Thyroid gland (tissue), 4 donors: ENCODE measurements at regions not wholly inside any gene's neighbourhood (a gene's known extent, or its start where the extent isn't known, plus 50 kb on each side); places are given as distances from the start of the nearest gene placed in this dataset.

Source experiments
- DNase-seq, 2 donors: peaks; one replicate each; pipeline ENCODE4 v3.0.0-alpha.2; 2019
- H3K27ac ChIP-seq, 3 donors: fragments of 200-600 bp; sonication (generic); 1 replicate in 2 of 3; 2 replicates in 1 of 3; pipeline ENCODE4 v1.5.1; 2016 to 2019; ENCODE audit warnings: mild to moderate bottlenecking in 1 of 3, moderate library complexity in 1 of 3
- H3K27me3 ChIP-seq: fragments of 200-600 bp; sonication (generic); one replicate; pipeline ENCODE4 v1.5.1; 2019
- H3K36me3 ChIP-seq, 2 donors: fragments of 200-600 bp; sonication (generic); one replicate each; pipeline ENCODE4 v1.5.1; 2016 to 2019
- H3K4me1 ChIP-seq, 2 donors: fragments of 200-600 bp; sonication (generic); one replicate each; pipeline ENCODE4 v1.5.1; 2017 to 2019
- H3K4me3 ChIP-seq, 3 donors: fragments of 200-600 bp; sonication (generic); replicated peaks in 1 of 3; 1 replicate in 2 of 3; 2 replicates in 1 of 3; pipeline ENCODE4 v1.5.1; 2016; ENCODE audit warnings: mild to moderate bottlenecking in 1 of 3
- H3K9me3 ChIP-seq: fragments of 200-600 bp; sonication (generic); one replicate; pipeline ENCODE4 v1.5.1; 2017
- POLR2A ChIP-seq, 2 donors: fragments of 450-650 bp; IDR thresholded peaks; one replicate each; pipeline ENCODE4 v1.6.1; 2017; ENCODE audit warnings: antibody characterized with exemption in 2 of 2, mild to moderate bottlenecking in 2 of 2, moderate library complexity in 1 of 2
- WGBS, 2 donors: methylation state at CpG; one replicate each; pipeline ENCODE4 v1.1.5; 2017; 5-methylcytosine and 5-hydroxymethylcytosine counted together
- intact Hi-C: fragments of 100-400 bp; cut with DNase I; formaldehyde crosslinking; loops from one replicate; pipeline ENCODE4 v1.15.1; 2023
- TF ChIP-seq, protein P1 (sequence below), 6 experiments: fragments of 200-600 bp in 3 of 6; fragments of 450-650 bp in 3 of 6; sonication (generic) in 3 of 6; IDR thresholded peaks; one replicate each; pipeline ENCODE4 v1.5.1; 2016 to 2019; ENCODE audit warnings: antibody characterized with exemption in 6 of 6, mild to moderate bottlenecking in 2 of 6, inconsistent platforms in 1 of 6, moderate library complexity in 1 of 6

DNA sequence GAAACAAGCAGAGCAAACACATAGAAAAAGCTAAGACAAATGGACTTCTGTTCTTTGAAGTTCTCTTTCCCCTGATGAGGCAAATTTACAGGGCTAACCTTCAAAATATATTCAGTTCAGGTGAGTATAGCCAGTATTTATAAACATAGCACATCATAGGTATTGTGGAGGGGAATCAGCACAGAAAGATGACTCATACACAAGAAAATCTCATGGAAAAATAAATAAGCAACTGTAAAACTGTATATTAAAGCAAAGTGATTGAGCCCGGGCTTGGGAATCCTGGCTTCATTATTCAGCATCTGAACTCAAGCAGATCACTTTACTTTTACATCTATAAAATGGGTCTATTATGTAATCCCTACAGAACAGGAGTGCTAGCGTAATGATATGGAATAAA is 173.5 kb upstream of the PAPPA start:
- TF ChIP-seq POLR2A (IDR thresholded peaks at IDR 0.05), result no peak
- TF ChIP-seq, protein P1, sequence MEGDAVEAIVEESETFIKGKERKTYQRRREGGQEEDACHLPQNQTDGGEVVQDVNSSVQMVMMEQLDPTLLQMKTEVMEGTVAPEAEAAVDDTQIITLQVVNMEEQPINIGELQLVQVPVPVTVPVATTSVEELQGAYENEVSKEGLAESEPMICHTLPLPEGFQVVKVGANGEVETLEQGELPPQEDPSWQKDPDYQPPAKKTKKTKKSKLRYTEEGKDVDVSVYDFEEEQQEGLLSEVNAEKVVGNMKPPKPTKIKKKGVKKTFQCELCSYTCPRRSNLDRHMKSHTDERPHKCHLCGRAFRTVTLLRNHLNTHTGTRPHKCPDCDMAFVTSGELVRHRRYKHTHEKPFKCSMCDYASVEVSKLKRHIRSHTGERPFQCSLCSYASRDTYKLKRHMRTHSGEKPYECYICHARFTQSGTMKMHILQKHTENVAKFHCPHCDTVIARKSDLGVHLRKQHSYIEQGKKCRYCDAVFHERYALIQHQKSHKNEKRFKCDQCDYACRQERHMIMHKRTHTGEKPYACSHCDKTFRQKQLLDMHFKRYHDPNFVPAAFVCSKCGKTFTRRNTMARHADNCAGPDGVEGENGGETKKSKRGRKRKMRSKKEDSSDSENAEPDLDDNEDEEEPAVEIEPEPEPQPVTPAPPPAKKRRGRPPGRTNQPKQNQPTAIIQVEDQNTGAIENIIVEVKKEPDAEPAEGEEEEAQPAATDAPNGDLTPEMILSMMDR (IDR thresholded peaks at IDR 0.05), result no peak
- intact Hi-C loops, result no loop called here
- no peaks in the 10 kb centered on the region for H3K4me1 ChIP-seq
- H3K4me3 ChIP-seq, result no peak overlapping the region
- H3K27ac ChIP-seq, result no peak overlapping the region
- no peaks in the 10 kb centered on the region for H3K9me3 ChIP-seq
- H3K36me3 ChIP-seq, result no peaks in the 10 kb centered on the region
- 83 to 89% methylated on average over 2 of the region's 2 CpGs for WGBS, 2 donors
- no peak for DNase-seq
- H3K27me3 ChIP-seq, result no peaks in the 10 kb centered on the region

DNA sequence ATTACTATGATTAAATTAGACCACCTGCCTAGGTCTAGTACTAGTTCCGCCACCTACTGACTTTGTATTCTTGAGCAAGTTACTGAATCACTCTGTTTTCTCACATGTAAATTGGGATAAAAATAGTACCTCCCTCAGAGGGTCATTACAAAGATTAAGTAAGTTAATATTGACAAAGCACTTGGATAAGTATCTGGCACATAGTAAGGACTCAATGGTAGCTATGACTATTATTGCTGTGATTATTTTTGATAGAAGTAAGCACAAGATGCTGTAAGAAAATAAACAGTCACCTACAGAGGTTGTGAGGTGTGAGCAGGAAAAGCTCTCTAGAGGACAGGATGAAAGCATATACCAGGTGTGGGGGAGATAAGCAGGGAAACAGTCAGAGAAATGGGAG is 173.1 kb upstream of the PAPPA start:
- Histone ChIP-seq H3K4me3 (no peak overlapping the region), H3K27me3 (no peaks in the 10 kb centered on the region), H3K36me3 (no peaks in the 10 kb centered on the region), H3K9me3 (no peaks in the 10 kb centered on the region), H3K4me1 (no peaks in the 10 kb centered on the region), H3K27ac (no peak overlapping the region)
- WGBS, 2 donors, result 85 to 95% methylated on average over 1 of the region's 1 CpG
- DNase-seq, result no peak
- TF ChIP-seq, protein P1 (IDR thresholded peaks at IDR 0.05), result no peak
- TF ChIP-seq POLR2A (IDR thresholded peaks at IDR 0.05), result no peak
- intact Hi-C loops, result no loop called here

DNA sequence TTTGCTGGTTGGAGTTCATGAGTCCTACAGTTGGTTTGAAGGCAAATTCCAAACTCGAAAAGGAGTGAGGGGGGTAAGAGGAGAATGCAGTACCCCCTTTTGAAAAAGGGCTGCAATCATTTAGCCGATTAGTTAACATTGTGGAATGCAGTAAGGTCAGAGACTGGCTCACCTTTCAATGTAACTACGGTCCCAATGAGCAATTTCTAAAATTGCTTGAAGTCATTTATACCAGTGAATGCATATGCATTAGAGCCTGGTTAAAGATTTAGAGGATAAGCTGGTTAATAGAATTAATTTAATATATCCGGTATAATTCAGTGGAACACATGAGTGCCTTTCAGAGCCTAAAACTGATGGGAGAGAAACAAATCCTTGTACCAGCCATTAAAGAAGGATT is 172.6 kb upstream of the PAPPA start:
- no peak for TF ChIP-seq POLR2A (IDR thresholded peaks at IDR 0.05)
- TF ChIP-seq, protein P1 (IDR thresholded peaks at IDR 0.05), result no peak
- no peak for DNase-seq
- H3K4me1 ChIP-seq, result no peaks in the 10 kb centered on the region
- H3K27ac ChIP-seq, result no peak overlapping the region
- H3K27me3 ChIP-seq, result no peaks in the 10 kb centered on the region
- intact Hi-C loops, result no loop called here
- no peak overlapping the region for H3K4me3 ChIP-seq
- no peaks in the 10 kb centered on the region for H3K36me3 ChIP-seq
- H3K9me3 ChIP-seq, result no peaks in the 10 kb centered on the region
- 79 to 82% methylated on average over 4 of the region's 4 CpGs for whole genome bisulfite sequencing, 2 donors

DNA sequence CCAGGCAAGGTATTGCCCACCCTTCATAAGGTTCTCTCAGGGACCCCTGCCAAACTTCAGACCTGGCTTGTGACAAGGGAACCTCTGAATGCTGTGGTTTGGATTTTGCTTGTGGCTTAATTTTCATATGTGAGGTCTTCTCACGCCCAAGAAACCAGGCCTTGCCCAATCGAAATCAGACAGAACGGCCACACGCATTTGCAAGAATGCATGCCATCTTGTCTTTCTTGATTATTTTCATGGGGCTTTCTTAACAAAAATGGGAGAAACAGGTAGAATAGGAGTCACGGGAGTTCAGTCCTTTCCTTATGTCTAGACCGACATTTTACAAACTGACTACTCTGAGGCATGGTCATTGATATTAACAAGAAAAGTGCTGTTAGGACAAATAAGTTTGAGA is 170.2 kb upstream of the PAPPA start:
- Histone ChIP-seq H3K27me3 (no peaks in the 10 kb centered on the region), H3K9me3 (no peaks in the 10 kb centered on the region), H3K27ac (no peak overlapping the region), H3K36me3 (no peaks in the 10 kb centered on the region), H3K4me3 (no peak overlapping the region), H3K4me1 (no peaks in the 10 kb centered on the region)
- intact Hi-C loops, result no loop called here
- WGBS, 2 donors, result 83 to 95% methylated on average over 6 of the region's 6 CpGs
- TF ChIP-seq, protein P1 (IDR thresholded peaks at IDR 0.05), result no peak
- TF ChIP-seq POLR2A (IDR thresholded peaks at IDR 0.05), result no peak
- DNase-seq, result no peak

DNA sequence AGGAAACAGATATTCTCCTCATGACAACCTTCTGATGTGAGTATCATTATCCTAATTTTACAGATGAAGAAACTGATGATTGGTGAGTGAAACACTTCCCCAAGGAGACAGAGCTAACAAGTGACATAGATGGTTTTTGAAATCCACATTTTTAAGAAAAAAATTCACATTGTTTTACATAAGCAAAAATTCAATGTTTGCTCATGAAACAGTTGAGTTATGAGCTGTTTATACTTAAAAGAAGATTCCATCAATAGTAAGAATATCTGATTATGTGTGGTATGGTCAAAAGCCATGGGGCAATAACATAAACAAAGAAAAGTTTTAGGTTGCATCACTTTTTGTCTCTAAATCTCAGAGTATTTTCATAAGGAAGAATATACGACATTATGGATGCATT is 167.9 kb upstream of the PAPPA start:
- no peak overlapping the region for H3K27ac ChIP-seq
- no peak overlapping the region for H3K4me3 ChIP-seq
- intact Hi-C loops, result no loop called here
- H3K9me3 ChIP-seq, result no peaks in the 10 kb centered on the region
- TF ChIP-seq, protein P1 (IDR thresholded peaks at IDR 0.05), result no peak
- no peak for TF ChIP-seq POLR2A (IDR thresholded peaks at IDR 0.05)
- DNase-seq, result no peak
- no peaks in the 10 kb centered on the region for H3K27me3 ChIP-seq
- no peaks in the 10 kb centered on the region for H3K36me3 ChIP-seq
- no peaks in the 10 kb centered on the region for H3K4me1 ChIP-seq
- 93% methylated on average over 1 of the region's 1 CpG for WGBS, 2 donors
